ENCODE measurements at regions not wholly inside any gene's neighbourhood (a gene's known extent, or its start where the extent isn't known, plus 50 kb on each side); places are given as distances from the start of the nearest gene placed in this dataset.

GRCh38 chr3:22225161-22225560 lies 474.2 kb upstream of the ZNF385D start:
- Mint-ChIP-seq H3K9me3 (ENCODE audit: unreplicated experiment) (peaks cover 6% of the 10 kb centered on the region), H3K27me3 (ENCODE audit: insufficient read depth, unreplicated experiment) (no peaks in the 10 kb centered on the region), H3K4me1 (ENCODE audit: insufficient read depth, unreplicated experiment) (peaks cover 5% of the 10 kb centered on the region), H3K4me3 (ENCODE audit: unreplicated experiment) (no peak overlapping the region), H3K36me3 (ENCODE audit: insufficient read depth, unreplicated experiment) (no peaks in the 10 kb centered on the region), H3K27ac (ENCODE audit: low read depth, unreplicated experiment) (no peak overlapping the region)
- DNase-seq (ENCODE audit: unreplicated experiment): no peak
- no TSS peak for BruUV-seq (replicated peaks)
- no peak for TF ChIP-seq CTCF (IDR thresholded peaks at IDR 0.05; ENCODE audit: unreplicated experiment)
- ChIA-PET CTCF (no interaction called here), POLR2A (no interaction called here)
- intact Hi-C loops (cut with micrococcal nuclease): no loop called here

GRCh38 chr3:22228705-22229104 lies 477.7 kb upstream of the ZNF385D start:
- Mint-ChIP-seq H3K27me3 (ENCODE audit: insufficient read depth, unreplicated experiment) (no peaks in the 10 kb centered on the region), H3K4me3 (ENCODE audit: unreplicated experiment) (no peak overlapping the region), H3K27ac (ENCODE audit: low read depth, unreplicated experiment) (no peak overlapping the region), H3K36me3 (ENCODE audit: insufficient read depth, unreplicated experiment) (no peaks in the 10 kb centered on the region), H3K9me3 (ENCODE audit: unreplicated experiment) (peaks cover 6% of the 10 kb centered on the region), H3K4me1 (ENCODE audit: insufficient read depth, unreplicated experiment) (peaks cover 4% of the 10 kb centered on the region)
- ChIA-PET POLR2A (interaction anchor here (0.7 kb wide), 1 partner anchor 1658 kb away, joined by 3 read pairs; no protein-coding TSS in a partner anchor), CTCF (interaction anchor here (0.6 kb wide), 1 partner anchor 261 kb away, joined by 3 read pairs; no protein-coding TSS in a partner anchor)
- no peak for TF ChIP-seq CTCF (IDR thresholded peaks at IDR 0.05; ENCODE audit: unreplicated experiment)
- no TSS peak for BruUV-seq (replicated peaks)
- intact Hi-C loops (cut with micrococcal nuclease): no loop called here
- DNase-seq (ENCODE audit: unreplicated experiment): peak; percentile 11

- Mint-ChIP-seq H3K27ac (ENCODE audit: low read depth, unreplicated experiment) (no peak overlapping the region), H3K36me3 (ENCODE audit: insufficient read depth, unreplicated experiment) (no peaks in the 10 kb centered on the region), H3K9me3 (ENCODE audit: unreplicated experiment) (peaks cover 6% of the 10 kb centered on the region), H3K4me1 (ENCODE audit: insufficient read depth, unreplicated experiment) (peaks cover 4% of the 10 kb centered on the region), H3K4me3 (ENCODE audit: unreplicated experiment) (no peak overlapping the region), H3K27me3 (ENCODE audit: insufficient read depth, unreplicated experiment) (no peaks in the 10 kb centered on the region)
- peak; percentile 81 for DNase-seq (ENCODE audit: unreplicated experiment)
- no peak for TF ChIP-seq CTCF (IDR thresholded peaks at IDR 0.05; ENCODE audit: unreplicated experiment)
- intact Hi-C loops (cut with micrococcal nuclease): no loop called here
- ChIA-PET CTCF (no interaction called here), POLR2A (no interaction called here)
- no TSS peak for BruUV-seq (replicated peaks)
Observed at GRCh38 chr3:22231061-22231460, 480.1 kb upstream of the ZNF385D start.

GRCh38 chr3:22236490-22237270 lies 485.7 kb upstream of the ZNF385D start:
- Mint-ChIP-seq H3K9me3 (ENCODE audit: unreplicated experiment) (no peaks in the 10 kb centered on the region), H3K4me3 (ENCODE audit: unreplicated experiment) (no peak overlapping the region), H3K4me1 (ENCODE audit: insufficient read depth, unreplicated experiment) (no peaks in the 10 kb centered on the region), H3K36me3 (ENCODE audit: insufficient read depth, unreplicated experiment) (no peaks in the 10 kb centered on the region), H3K27ac (ENCODE audit: low read depth, unreplicated experiment) (no peak overlapping the region), H3K27me3 (ENCODE audit: insufficient read depth, unreplicated experiment) (no peaks in the 10 kb centered on the region)
- ChIA-PET POLR2A (no interaction called here), CTCF (no interaction called here)
- no TSS peak for BruUV-seq (replicated peaks)
- peak; percentile 58 for DNase-seq (ENCODE audit: unreplicated experiment)
- intact Hi-C loops (cut with micrococcal nuclease): no loop called here
- no peak for TF ChIP-seq CTCF (IDR thresholded peaks at IDR 0.05; ENCODE audit: unreplicated experiment)

Data from MCF 10A (cell line).